GM12892 (cell line): ENCODE measurements at regions not wholly inside any gene's neighbourhood (a gene's known extent, or its start where the extent isn't known, plus 50 kb on each side); places are given as distances from the start of the nearest gene placed in this dataset.

Experiments
- DNase-seq: peaks from one replicate; pipeline ENCODE4 v3.0.0; 2011; ENCODE audit not compliant: insufficient read length
- FAIRE-seq: peaks from 2 replicates; lab custom pipeline; 2011; peaks lifted over from hg19 to GRCh38; lab: Jason Lieb, UNC
- POLR2A ChIP-seq: IDR thresholded peaks from 2 replicates; pipeline ENCODE4 v1.6.1; 2011; ENCODE audit warnings: low read depth, low read length, control low read depth
- POLR2AphosphoS5 ChIP-seq: IDR thresholded peaks from 2 replicates; pipeline ENCODE4 v1.6.1; 2011; ENCODE audit warnings: low read depth, low read length, control low read depth
- TAF1 ChIP-seq: IDR thresholded peaks from 2 replicates; pipeline ENCODE4 v1.6.1; 2011; ENCODE audit warnings: low read depth, mild to moderate bottlenecking, control low read depth, low read length, borderline replicate concordance

- DNase-seq (no peak), FAIRE-seq (no peak)
- no peak for TF ChIP-seq POLR2A
- no peak for TF ChIP-seq TAF1
- TF ChIP-seq POLR2AphosphoS5, result no peak
Observed at GRCh38 chr4:126038502-126039144, 723.9 kb downstream of the FAT4 start.

- FAIRE-seq (no peak), DNase-seq (no peak)
- TF ChIP-seq POLR2AphosphoS5 (no peak), TAF1 (no peak)
Observed at GRCh38 chr4:126046081-126046614, 731.4 kb downstream of the FAT4 start.

- FAIRE-seq (no peak), DNase-seq (no peak)
- TF ChIP-seq POLR2AphosphoS5, result no peak
- no peak for TF ChIP-seq POLR2A
- TF ChIP-seq TAF1, result no peak
Observed at GRCh38 chr4:126047114-126047513, 732.4 kb downstream of the FAT4 start.

GRCh38 chr4:126051689-126052424 lies 737.1 kb downstream of the FAT4 start:
- TF ChIP-seq POLR2AphosphoS5, result no peak
- TF ChIP-seq TAF1, result no peak
- TF ChIP-seq POLR2A, result no peak
- no peak for DNase-seq
- FAIRE-seq, result no peak

- FAIRE-seq, result no peak
- TF ChIP-seq POLR2AphosphoS5 (no peak), TAF1 (no peak), POLR2A (no peak)
- no peak for DNase-seq
Observed at GRCh38 chr4:126056116-126056650, 741.4 kb downstream of the FAT4 start.

GRCh38 chr4:126057371-126057770 lies 742.6 kb downstream of the FAT4 start:
- DNase-seq (no peak), FAIRE-seq (no peak)
- TF ChIP-seq POLR2A (no peak), POLR2AphosphoS5 (no peak), TAF1 (no peak)

- DNase-seq, result no peak
- TF ChIP-seq POLR2AphosphoS5 (no peak), TAF1 (no peak), POLR2A (no peak)
- FAIRE-seq, result no peak
Observed at GRCh38 chr4:126058596-126058995, 743.8 kb downstream of the FAT4 start.

- no peak for DNase-seq
- TF ChIP-seq POLR2AphosphoS5 (no peak), POLR2A (no peak), TAF1 (no peak)
- no peak for FAIRE-seq
Observed at GRCh38 chr4:126061655-126062054, 746.9 kb downstream of the FAT4 start.

GRCh38 chr4:126065016-126065415 lies 750.3 kb downstream of the FAT4 start:
- TF ChIP-seq POLR2A, result no peak
- TF ChIP-seq POLR2AphosphoS5, result no peak
- no peak for TF ChIP-seq TAF1
- no peak for DNase-seq
- FAIRE-seq, result no peak

GRCh38 chr4:126071346-126072333 lies 756.9 kb downstream of the FAT4 start:
- FAIRE-seq (no peak), DNase-seq (no peak)
- TF ChIP-seq POLR2AphosphoS5 (no peak), POLR2A (no peak), TAF1 (no peak)

- DNase-seq (no peak), FAIRE-seq (no peak)
- no peak for TF ChIP-seq POLR2AphosphoS5
- TF ChIP-seq TAF1, result no peak
- no peak for TF ChIP-seq POLR2A
Observed at GRCh38 chr4:126081336-126081735, 766.6 kb downstream of the FAT4 start.

GRCh38 chr4:126086041-126086440 lies 771.3 kb downstream of the FAT4 start:
- no peak for FAIRE-seq

More at GRCh38 chr4:126086041-126086440, 771.3 kb downstream of the FAT4 start:
- DNase-seq, result no peak
- TF ChIP-seq POLR2AphosphoS5 (no peak), TAF1 (no peak), POLR2A (no peak)
